Heart left ventricle (tissue), 13 donors: ENCODE measurements at regions not wholly inside any gene's neighbourhood (a gene's known extent, or its start where the extent isn't known, plus 50 kb on each side); places are given as distances from the start of the nearest gene placed in this dataset.

ENCODE experiments used
- POLR2A ChIP-seq, 2 donors: fragments of 450-650 bp; IDR thresholded peaks; one replicate each; pipeline ENCODE4 v1.6.1; 2017; ENCODE audit warnings: antibody characterized with exemption in 2 of 2, mild to moderate bottlenecking in 2 of 2, moderate library complexity in 2 of 2
- TF ChIP-seq, protein P1 (sequence below), 12 donors: fragments of 200-600 bp; sonication (generic) in 4 of 12; IDR thresholded peaks; one replicate each; pipeline versions ENCODE4 v1.5.0 to v1.8.0; 2018 to 2022; ENCODE audit warnings: antibody characterized with exemption in 12 of 12, mild to moderate bottlenecking in 5 of 12
- donor health status: ischemic (EF 13 %, LVEDD 7.1; RV severe dilation, severe dysfunction).
- donor health status: DM: no; HTN: yes; CAD: no.
- donor health status: DM: no; HTN: no; CAD: no.
- donor health status: ischemic (EF 25% LVEDD 6.9; RV normal size, moderate dysfunction).
- donor health status: ischemic (EF 25% LVEDD 5.7; RV mildly dilated, moderate dysfunction).
- donor health status: ischemic (EF 35%, LVEDD 5.7; RV mildly dilated, moderate dysfunction).
- donor health status: nonischemic (EF 11% LVEDD 7.7; RV severe dilation, severe dysfunction).
- donor health status: DM: yes; HTN: yes; CAD: no.
- donor health status: PGD.
- donor health status: ischemic (EF 29% LVEDD 5.4; RV normal size, mild dysfunction).
- donor health status: nonischemic (EF 23%, LVEDD 6.1; RV moderate dilation, normal function).

- TF ChIP-seq, protein P1, sequence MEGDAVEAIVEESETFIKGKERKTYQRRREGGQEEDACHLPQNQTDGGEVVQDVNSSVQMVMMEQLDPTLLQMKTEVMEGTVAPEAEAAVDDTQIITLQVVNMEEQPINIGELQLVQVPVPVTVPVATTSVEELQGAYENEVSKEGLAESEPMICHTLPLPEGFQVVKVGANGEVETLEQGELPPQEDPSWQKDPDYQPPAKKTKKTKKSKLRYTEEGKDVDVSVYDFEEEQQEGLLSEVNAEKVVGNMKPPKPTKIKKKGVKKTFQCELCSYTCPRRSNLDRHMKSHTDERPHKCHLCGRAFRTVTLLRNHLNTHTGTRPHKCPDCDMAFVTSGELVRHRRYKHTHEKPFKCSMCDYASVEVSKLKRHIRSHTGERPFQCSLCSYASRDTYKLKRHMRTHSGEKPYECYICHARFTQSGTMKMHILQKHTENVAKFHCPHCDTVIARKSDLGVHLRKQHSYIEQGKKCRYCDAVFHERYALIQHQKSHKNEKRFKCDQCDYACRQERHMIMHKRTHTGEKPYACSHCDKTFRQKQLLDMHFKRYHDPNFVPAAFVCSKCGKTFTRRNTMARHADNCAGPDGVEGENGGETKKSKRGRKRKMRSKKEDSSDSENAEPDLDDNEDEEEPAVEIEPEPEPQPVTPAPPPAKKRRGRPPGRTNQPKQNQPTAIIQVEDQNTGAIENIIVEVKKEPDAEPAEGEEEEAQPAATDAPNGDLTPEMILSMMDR (IDR thresholded peaks at IDR 0.05) = no peak
- no peak for TF ChIP-seq POLR2A (IDR thresholded peaks at IDR 0.05)
Observed at GRCh38 chrX:131828482-131828881, 194.6 kb upstream of the STK26 start.
